Transverse colon (tissue), 4 donors: ENCODE measurements at regions not wholly inside any gene's neighbourhood (a gene's known extent, or its start where the extent isn't known, plus 50 kb on each side); places are given as distances from the start of the nearest gene placed in this dataset.

Experiments used
- DNase-seq: peaks from one replicate; pipeline ENCODE4 v3.0.0-alpha.2; 2019
- H3K27ac ChIP-seq, 4 donors: fragments of 200-600 bp; sonication (generic); 2 replicates each; pipeline ENCODE4 v1.5.1; 2016 to 2018; ENCODE audit warnings: inconsistent platforms in 4 of 4
- H3K27me3 ChIP-seq: fragments of 200-600 bp; sonication (generic); 2 replicates; pipeline ENCODE4 v1.5.1; 2017; ENCODE audit warnings: inconsistent platforms
- H3K36me3 ChIP-seq, 4 donors: fragments of 200-600 bp; sonication (generic); 2 replicates each; pipeline ENCODE4 v1.5.1; 2017 to 2019; ENCODE audit warnings: inconsistent platforms in 4 of 4
- H3K4me1 ChIP-seq, 4 donors: fragments of 200-600 bp; sonication (generic); 2 replicates each; pipeline ENCODE4 v1.5.1; 2017 to 2020; ENCODE audit warnings: inconsistent platforms in 4 of 4
- H3K4me3 ChIP-seq, 4 donors: fragments of 200-600 bp; sonication (generic); 1 replicate in 1 of 4; 2 replicates in 3 of 4; pipeline versions ENCODE4 v1.5.1 to v1.6.1; 2017 to 2019; ENCODE audit warnings: inconsistent platforms in 4 of 4
- H3K9me3 ChIP-seq, 2 donors: fragments of 200-600 bp; sonication (generic); 2 replicates each; pipeline ENCODE4 v1.5.1; 2017 to 2019; ENCODE audit warnings: inconsistent platforms in 2 of 2
- EP300 ChIP-seq: sonication (generic); formaldehyde crosslinking; IDR thresholded peaks from one replicate; pipeline ENCODE4 v1.6.1; 2017; ENCODE audit warnings: antibody characterized with exemption, low read depth
- POLR2A ChIP-seq: fragments of 450-650 bp; IDR thresholded peaks from one replicate; pipeline ENCODE4 v1.6.1; 2016; ENCODE audit warnings: antibody characterized with exemption, mild to moderate bottlenecking, moderate library complexity
- POLR2AphosphoS5 ChIP-seq, 3 donors: sonication (generic); formaldehyde crosslinking; IDR thresholded peaks; one replicate each; pipeline ENCODE4 v1.6.1; 2016; ENCODE audit warnings: antibody characterized with exemption in 3 of 3
- WGBS, 2 donors: methylation state at CpG; one replicate each; pipeline ENCODE4 v1.1.5; 2018; ENCODE audit warnings: low coverage in 1 of 2; 5-methylcytosine and 5-hydroxymethylcytosine counted together
- in situ Hi-C, 4 donors: fragments of 200-750 bp; cut with MboI; loops; one replicate each; pipeline versions ENCODE4 v1.15.0 to v1.15.1; 2017; ENCODE audit warnings: low sequenced_read_pairs in 3 of 4, low pct_ligation_motif_present in 1 of 4, low pct_unique_long_range_greater_than_20kb in 1 of 4
- intact Hi-C: fragments of 100-400 bp; cut with DNase I; formaldehyde crosslinking; loops from one replicate; pipeline ENCODE4 v1.15.1; 2023; ENCODE audit warnings: low total_unique reads
- TF ChIP-seq, protein P1 (sequence below), 5 experiments: fragments of 200-600 bp in 3 of 5; fragments of 450-650 bp in 2 of 5; sonication (generic) in 3 of 5; IDR thresholded peaks; 1 replicate in 2 of 5; 2 replicates in 3 of 5; pipeline ENCODE4 v1.5.1; 2016 to 2017; ENCODE audit warnings: antibody characterized with exemption in 5 of 5, inconsistent platforms in 3 of 5, mild to moderate bottlenecking in 2 of 5, moderate library complexity in 1 of 5

DNA sequence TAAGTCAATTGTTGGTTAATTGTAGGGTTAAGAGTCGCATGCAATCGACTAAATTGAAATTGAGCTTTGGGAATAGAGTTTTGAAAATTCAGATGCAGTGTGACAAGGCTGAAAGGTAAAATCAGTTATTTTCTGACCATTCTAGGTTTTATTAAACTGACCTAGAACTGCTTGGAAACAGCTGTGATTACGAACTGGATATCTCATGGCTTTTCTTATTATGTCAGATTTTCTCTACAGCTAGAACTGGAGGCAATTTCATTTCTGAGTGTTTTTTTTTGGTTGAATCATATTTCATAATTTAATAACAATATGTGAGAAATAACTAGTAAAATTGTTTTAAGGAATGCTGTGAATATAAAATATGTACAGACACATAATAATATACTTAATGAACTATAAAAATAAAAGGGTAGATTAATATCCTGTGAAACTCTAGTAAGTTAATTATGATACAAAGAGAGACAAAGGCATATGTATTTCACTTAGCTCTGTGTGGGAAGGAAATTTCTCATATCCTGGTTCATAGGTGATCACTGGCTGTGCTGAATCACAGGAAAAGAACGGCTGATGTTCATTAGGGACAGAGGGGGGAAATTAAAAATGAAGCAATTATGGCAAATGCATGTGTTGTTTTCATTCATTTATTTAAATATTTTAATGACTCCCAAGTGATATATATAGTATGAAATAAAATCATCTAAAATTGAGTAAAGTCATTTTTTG lies 403.2 kb downstream of the ZIC1 start:
- Histone ChIP-seq H3K27ac (no peak overlapping the region), H3K36me3 (no peaks in the 10 kb centered on the region), H3K9me3 (no peaks in the 10 kb centered on the region), H3K27me3 (no peaks in the 10 kb centered on the region), H3K4me3 (no peak overlapping the region), H3K4me1 (peaks cover 0 to 11% (median 7%) of the 10 kb centered on the region in 4 donors)
- DNase-seq: no peak
- WGBS, 2 donors: 74 to 85% methylated on average over 4 of the region's 4 CpGs
- intact Hi-C loops (no loop called here), in situ Hi-C loops (no loop called here)
- TF ChIP-seq EP300 (no peak), POLR2A (no peak), POLR2AphosphoS5 (IDR thresholded peaks at IDR 0.05) (no peak)
- TF ChIP-seq, protein P1, sequence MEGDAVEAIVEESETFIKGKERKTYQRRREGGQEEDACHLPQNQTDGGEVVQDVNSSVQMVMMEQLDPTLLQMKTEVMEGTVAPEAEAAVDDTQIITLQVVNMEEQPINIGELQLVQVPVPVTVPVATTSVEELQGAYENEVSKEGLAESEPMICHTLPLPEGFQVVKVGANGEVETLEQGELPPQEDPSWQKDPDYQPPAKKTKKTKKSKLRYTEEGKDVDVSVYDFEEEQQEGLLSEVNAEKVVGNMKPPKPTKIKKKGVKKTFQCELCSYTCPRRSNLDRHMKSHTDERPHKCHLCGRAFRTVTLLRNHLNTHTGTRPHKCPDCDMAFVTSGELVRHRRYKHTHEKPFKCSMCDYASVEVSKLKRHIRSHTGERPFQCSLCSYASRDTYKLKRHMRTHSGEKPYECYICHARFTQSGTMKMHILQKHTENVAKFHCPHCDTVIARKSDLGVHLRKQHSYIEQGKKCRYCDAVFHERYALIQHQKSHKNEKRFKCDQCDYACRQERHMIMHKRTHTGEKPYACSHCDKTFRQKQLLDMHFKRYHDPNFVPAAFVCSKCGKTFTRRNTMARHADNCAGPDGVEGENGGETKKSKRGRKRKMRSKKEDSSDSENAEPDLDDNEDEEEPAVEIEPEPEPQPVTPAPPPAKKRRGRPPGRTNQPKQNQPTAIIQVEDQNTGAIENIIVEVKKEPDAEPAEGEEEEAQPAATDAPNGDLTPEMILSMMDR (IDR thresholded peaks at IDR 0.05): no peak

DNA sequence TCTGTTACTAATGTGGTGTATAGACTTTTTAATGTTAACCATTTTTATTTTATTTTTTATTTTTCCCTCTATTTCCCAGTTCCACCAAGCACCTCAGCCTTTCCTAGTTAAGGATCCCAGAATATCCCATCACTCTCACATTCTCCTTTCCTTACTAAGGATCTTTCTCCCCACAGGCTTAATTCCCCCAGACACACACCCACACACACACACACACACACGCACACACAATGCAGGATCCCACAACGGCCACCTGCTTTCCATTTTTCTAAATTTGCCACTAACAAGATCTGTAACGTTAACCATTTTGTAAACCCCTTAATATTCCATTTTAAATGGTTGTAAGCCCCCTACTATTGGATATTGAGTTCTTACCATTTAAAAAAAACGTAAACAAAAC lies 404.1 kb downstream of the ZIC1 start:
- Histone ChIP-seq H3K27ac (no peak overlapping the region), H3K36me3 (no peaks in the 10 kb centered on the region), H3K9me3 (no peaks in the 10 kb centered on the region), H3K27me3 (no peaks in the 10 kb centered on the region), H3K4me1 (peaks cover 0 to 13% (median 8%) of the 10 kb centered on the region in 4 donors), H3K4me3 (no peak overlapping the region)
- TF ChIP-seq POLR2A (no peak), POLR2AphosphoS5 (IDR thresholded peaks at IDR 0.05) (no peak), EP300 (no peak)
- TF ChIP-seq, protein P1 (IDR thresholded peaks at IDR 0.05): no peak
- DNase-seq: no peak
- WGBS, 2 donors: 61 to 68% methylated on average over 4 of the region's 4 CpGs
- intact Hi-C loops: no loop called here
- in situ Hi-C loops: no loop called here

DNA sequence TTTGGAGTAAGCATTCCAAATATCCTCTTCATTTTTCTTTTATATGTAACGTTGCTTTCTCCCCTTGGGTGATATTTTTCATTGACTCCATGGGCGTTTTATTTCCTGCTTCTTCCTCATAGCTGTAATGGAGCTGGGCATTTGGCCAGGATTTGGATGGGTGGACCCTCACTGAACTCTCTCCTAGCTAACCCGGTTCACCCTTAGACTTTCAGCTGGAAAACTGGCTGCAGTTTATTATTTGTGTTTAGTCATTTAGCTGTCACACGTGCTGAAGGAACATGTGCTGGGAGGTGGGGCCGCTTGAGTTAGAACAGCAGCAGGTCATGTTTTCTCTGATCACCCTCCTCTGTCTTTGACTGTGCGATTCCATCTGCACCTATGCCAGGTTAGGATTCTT lies 407.6 kb downstream of the ZIC1 start:
- WGBS, 2 donors: 21 to 34% methylated on average over 4 to 6 of the region's 6 CpGs
- TF ChIP-seq, protein P1 (IDR thresholded peaks at IDR 0.05): no peak
- TF ChIP-seq EP300 (no peak), POLR2AphosphoS5 (IDR thresholded peaks at IDR 0.05) (peak in 2 of 3 donors; percentile 11 to 19), POLR2A (no peak)

DNA sequence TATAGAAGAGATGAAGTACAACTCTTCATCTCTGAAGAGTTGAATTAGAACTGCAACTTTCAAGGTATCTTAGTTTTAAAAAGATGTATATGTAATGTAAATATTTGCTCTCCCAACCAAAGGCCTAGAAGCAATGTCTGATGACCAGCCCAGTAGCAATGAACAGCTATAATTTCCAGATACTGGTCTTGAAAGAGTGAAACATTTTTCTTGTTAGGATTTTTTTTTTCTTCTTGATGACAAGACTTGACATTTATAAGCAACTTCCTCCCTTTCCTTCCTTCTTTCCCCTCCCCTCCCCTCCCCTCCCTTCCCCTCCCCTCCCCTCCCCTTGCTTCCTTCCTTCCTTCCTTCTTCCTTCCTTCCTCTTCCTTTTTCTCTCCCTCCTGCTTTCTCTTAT lies 423.4 kb downstream of the ZIC1 start:
- no peak overlapping the region for H3K27ac ChIP-seq
- in situ Hi-C loops: no loop called here

More for the DNA sequence above, 407.6 kb downstream of the ZIC1 start:
- Histone ChIP-seq H3K36me3 (no peaks in the 10 kb centered on the region), H3K9me3 (no peaks in the 10 kb centered on the region), H3K27ac (peak overlapping the region in 1 of 4 donors; percentile 55), H3K27me3 (no peaks in the 10 kb centered on the region), H3K4me3 (no peak overlapping the region), H3K4me1 (peaks cover 0 to 13% (median 8%) of the 10 kb centered on the region in 4 donors)
- intact Hi-C loops (no loop called here), in situ Hi-C loops (no loop called here)
- DNase-seq: peak; percentile 75

More for the DNA sequence above, 423.4 kb downstream of the ZIC1 start:
- Histone ChIP-seq H3K9me3 (no peaks in the 10 kb centered on the region), H3K4me3 (no peak overlapping the region), H3K4me1 (no peaks in the 10 kb centered on the region), H3K36me3 (no peaks in the 10 kb centered on the region), H3K27me3 (no peaks in the 10 kb centered on the region)
- TF ChIP-seq POLR2AphosphoS5 (IDR thresholded peaks at IDR 0.05) (no peak), EP300 (no peak)
- TF ChIP-seq, protein P1 (IDR thresholded peaks at IDR 0.05): no peak
- intact Hi-C loops: no loop called here
- no peak for DNase-seq
